Nucleus accumbens (tissue), 56 donors: ENCODE measurements at regions not wholly inside any gene's neighbourhood (a gene's known extent, or its start where the extent isn't known, plus 50 kb on each side); places are given as distances from the start of the nearest gene placed in this dataset.
A peak's percentile ranks its signal among the peaks of the same experiment; 100 is the strongest.

Experiments
- DNase-seq, 56 donors: peaks; one replicate each; lab custom pipeline; 2025; lab: John Stamatoyannopoulos, UW

GRCh38 chr6:90989763-90990162 lies 402.9 kb upstream of the MAP3K7 start:
- no peak for DNase-seq

GRCh38 chr6:90984066-90984465 lies 397.2 kb upstream of the MAP3K7 start:
- no peak for DNase-seq

- DNase-seq: no peak
Measured at GRCh38 chr6:90983462-90983861, 396.6 kb upstream of the MAP3K7 start.

GRCh38 chr6:90982581-90982980 lies 395.7 kb upstream of the MAP3K7 start:
- DNase-seq: no peak

DNA sequence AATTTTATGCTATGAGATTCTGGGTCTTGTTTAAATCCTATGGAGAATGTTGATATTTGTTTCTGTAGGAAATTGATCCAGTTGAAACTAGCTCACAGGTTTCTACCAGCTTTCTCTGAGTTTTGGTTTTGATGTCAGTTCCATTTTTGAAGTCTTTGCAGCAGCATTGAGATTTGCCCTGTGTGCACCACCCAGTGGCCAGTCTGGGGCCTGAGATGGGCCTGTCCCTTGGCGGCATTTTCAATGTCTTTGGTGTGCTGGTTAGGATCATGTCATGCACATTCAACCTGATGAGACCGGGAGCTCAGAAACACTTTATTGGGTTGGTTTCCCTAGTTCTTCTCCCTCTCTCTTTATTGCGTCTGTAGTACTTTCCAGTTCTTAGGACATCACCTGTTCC lies 395.2 kb upstream of the MAP3K7 start:
- DNase-seq: no peak

GRCh38 chr6:90978046-90978445 lies 391.2 kb upstream of the MAP3K7 start:
- no peak for DNase-seq

- DNase-seq: no peak
Measured at GRCh38 chr6:90977513-90977912, 390.6 kb upstream of the MAP3K7 start.

- DNase-seq: no peak
Measured at GRCh38 chr6:90976341-90976740, 389.5 kb upstream of the MAP3K7 start.

DNA sequence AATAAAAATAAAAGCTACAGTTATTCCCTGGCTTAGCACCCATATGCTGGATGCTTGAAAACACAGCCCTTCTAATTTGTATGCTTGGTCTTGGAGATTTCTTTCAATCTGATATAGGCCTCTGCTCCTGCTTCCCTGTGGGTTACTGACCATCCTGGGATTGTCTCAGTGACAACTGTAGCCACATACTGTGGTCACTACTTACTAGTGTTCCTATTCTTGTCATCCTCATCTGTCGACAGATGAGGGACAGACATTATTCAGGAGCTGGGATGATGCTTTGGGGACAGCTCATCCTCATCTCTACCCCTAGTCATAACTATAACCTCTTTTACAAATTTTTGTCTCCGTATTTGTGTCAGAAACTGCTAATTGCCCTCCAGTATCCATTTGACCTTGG lies 388.9 kb upstream of the MAP3K7 start:
- DNase-seq: no peak

DNA sequence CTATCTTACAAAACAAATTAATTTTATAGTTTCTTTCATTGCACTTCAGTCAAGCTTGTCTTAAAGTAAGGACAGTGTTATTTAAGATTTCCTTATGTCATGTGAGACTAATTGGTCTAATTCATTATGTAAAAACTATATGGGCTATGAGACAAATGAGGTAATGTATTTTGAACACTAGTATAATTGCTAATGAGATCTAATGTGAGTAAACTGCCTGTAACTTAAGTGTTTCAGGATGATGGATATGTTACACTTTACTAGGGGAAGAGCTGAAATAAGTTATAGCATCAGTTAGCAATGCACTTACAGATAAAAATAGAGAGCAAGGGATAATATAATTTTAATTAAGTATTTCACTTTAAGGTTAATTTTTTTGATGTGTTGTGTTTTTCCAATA lies 386.3 kb upstream of the MAP3K7 start:
- no peak for DNase-seq

DNA sequence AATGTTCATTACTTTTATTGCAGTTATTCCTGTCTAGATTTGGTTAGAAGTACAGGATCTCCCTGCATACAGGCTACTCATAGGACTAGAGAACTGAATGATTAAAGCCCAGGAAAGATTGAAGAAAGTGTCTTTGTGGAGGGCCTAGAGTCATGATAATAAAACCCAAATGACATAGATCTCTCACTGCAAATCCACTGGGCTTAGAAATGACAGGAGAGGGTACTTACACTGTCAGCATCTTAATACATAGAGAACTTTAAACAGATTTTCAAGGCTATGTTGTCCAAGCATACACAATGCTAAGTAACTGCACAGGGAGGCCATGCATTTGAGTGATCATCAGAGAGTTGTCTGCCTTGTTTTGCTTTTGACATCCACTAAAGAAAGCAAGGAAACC lies 383.8 kb upstream of the MAP3K7 start:
- no peak for DNase-seq

DNA sequence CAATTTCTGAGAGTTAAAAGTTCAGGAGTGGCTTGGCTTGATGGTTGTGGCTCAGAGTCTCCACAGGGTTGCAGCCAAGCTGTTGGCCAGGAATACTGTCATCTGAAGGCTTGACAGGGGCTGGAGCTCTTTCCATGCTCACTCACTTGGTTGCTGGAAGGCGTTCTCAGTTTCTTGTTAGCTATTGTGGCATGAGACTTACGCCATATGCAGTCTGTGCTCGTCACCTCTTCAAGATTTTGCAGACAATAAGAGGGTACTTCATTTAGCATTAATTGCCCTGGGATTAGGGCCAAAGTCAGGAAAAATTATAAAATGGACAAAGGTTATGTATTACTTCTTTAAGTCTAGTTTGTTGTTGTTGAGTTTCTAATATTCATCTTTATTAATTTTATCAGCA lies 380.6 kb upstream of the MAP3K7 start:
- DNase-seq: no peak

- DNase-seq: no peak
Measured at GRCh38 chr6:90960324-90960723, 373.5 kb upstream of the MAP3K7 start.

DNA sequence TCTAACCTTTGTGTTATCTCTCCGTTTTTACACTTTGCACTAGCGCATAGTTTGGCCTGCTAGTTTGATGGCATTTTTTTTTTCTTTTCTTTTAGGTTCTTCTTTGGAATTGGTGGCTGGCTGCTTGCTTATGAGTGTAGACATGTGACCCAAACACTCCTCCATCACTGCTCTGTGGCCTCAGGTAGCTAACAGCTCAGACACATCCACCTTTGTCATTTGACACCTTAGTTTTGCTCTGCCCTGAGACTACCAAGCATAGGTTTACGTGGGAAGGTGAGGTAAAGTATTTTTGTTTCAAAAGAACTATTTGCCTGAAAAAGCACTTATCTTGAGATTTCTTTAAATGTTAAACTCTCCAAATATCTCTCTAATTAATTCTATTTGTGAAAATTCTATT lies 368.4 kb upstream of the MAP3K7 start:
- no peak for DNase-seq

GRCh38 chr6:90953405-90954161 lies 366.7 kb upstream of the MAP3K7 start:
- DNase-seq: no peak

DNA sequence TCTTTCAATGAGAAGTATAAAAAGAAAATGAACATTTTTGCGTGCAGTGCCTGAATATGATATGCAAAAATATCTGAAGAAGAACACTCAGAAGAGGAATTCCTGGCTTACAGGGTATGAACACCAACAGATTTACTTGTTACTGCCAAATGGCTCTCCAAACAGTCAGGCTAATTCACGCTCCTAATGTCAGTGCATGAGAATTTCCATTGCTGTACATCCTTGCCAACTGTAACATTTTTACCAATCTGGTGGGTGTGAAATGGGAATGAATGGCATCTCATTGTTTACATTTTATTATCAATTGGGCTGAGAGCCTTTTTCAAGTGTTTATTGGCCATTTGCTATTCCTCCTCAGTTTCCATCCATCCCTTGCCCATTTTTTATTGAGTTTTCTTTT lies 365.3 kb upstream of the MAP3K7 start:
- no peak for DNase-seq

DNA sequence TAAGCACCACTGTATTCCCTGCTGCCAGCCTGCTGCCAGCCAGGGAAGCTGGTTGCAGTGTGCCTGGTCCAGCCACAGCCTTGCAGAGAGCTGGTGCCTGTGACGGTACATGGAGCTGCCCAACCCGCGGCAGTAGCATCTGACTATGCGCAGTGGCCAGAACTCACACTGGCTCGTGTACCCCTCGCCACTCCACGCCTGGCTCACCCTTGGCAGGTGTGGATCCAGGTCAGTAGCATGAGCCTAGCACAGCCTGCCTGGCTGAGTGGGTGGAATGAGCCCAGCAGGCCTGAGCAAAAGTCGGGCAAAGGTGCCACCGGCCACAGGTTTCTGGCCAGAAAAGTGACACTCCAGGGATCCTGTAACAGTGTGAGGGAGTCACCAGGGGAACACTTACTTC lies 361.7 kb upstream of the MAP3K7 start:
- DNase-seq: no peak

GRCh38 chr6:90947184-90948064 lies 360.6 kb upstream of the MAP3K7 start:
- DNase-seq: peak in 1 of 56 donors; percentile 1

- no peak for DNase-seq
Measured at GRCh38 chr6:90941885-90942284, 355.0 kb upstream of the MAP3K7 start.

DNA sequence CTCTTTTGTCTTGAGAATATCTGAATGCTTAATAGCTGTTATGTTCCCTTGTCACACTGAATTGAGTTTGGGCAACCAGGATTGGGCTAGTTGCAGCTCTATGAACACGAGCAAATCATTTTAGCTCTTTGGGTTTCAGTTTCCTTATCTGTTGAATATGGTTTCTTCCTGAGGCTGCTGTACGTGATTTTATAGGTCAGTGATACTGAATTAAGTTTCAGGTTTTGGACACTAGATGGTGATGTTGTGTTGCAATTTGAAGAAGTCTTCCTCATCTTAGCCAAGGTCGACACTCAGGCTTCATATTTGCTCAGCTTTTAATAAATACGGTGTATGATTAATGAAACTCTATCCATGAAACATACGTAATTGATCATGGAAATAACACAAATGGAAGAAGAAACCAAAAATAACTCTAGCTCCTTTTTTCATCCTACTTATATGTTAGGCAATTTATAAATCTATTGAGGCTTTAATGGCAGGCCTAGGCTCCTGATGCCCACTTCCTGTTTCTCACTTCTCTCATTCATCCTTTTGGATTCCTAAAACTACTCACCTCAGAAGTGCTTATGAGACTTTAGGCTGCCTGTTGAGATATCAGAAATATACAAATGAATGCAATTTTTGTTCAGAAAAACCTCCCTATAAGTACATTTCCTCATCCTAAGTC lies 354.1 kb upstream of the MAP3K7 start:
- DNase-seq: no peak

DNA sequence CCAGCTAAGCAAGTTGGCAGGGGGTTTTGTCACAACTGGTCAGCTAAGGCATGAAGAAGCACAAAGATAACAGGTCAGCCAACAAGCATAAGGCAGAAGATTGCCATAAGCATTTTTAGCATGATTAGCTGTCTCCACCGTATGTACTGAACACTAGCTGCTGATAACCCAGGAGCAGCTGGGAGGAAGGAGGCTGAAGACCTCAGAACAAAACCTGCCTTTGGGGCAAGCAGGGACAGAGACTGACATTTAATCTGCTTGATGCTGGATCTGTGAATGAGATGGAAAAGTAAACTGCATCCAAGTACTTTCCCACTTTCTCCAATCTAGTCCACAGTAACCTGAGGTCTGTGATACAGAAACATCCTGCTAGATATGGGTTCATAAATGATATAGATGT lies 353.0 kb upstream of the MAP3K7 start:
- DNase-seq: no peak
